ENCODE measurements at regions not wholly inside any gene's neighbourhood (a gene's known extent, or its start where the extent isn't known, plus 50 kb on each side); places are given as distances from the start of the nearest gene placed in this dataset.

DNA sequence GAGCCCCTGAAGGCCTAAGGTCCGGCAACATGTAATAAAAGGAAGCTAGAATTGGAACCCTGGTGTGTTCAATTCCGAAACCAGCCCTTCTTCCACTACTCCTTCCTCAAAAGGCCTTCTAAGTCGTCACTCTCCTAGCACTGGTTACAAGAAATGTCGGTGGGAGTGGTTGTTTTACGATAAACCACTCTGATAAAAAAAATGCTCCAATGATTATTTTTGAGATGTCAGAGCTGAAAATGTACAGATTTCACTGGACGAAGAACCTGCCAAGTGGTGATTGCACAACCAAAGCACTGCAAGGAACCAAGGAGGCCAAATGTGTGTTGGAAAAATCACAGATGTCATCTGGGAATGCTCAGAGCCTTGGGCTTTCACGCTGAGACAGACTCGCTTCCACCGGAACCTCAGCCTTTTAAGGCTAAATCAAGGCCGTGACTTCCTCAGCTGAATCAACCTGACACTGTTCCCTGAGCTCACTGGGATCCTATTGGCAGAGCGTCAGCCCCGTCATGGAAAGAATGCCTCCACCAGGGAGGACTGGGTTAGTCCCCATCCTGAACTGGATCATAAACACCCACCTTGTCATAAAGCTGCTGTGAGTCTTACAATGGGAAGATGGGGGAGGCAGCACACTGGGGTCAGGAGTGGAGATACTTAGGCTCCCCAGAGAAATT lies 108.1 kb upstream of the THBS1 start:
- no peak overlapping the region for H3K14ac ChIP-seq (ENCODE audit: insufficient read length)
- H4K5ac ChIP-seq (ENCODE audit: insufficient read length, low read depth, low read length): no peak overlapping the region
- no peak overlapping the region for H3K4me3 ChIP-seq (ENCODE audit: extremely low read depth in 1 of 4, insufficient read depth in 2 of 4, low read depth in 3 of 4, low read length in 4 of 4)
- DNase-seq (ENCODE audit: low read depth in 1 of 2, low spot score in 2 of 2): no peak
- no peak overlapping the region for H2BK20ac ChIP-seq (ENCODE audit: low read length)
- no peaks in the 10 kb centered on the region for H3K27me3 ChIP-seq (replicated peaks in 1 of 4; ENCODE audit: control insufficient read depth in 3 of 4, extremely low read depth in 1 of 4, insufficient read depth in 3 of 4, low read length in 3 of 4)
- no peak overlapping the region for H3K9ac ChIP-seq (replicated peaks in 1 of 4; ENCODE audit: extremely low read depth in 1 of 4, low read depth in 3 of 4, low read length in 3 of 4)
- POLR2A ChIA-PET (ENCODE audit: partially characterized antibody): interaction anchor here (2.0 kb wide), 1 partner anchor 108 kb away, joined by 5 read pairs; the partner anchor contains the start of gene THBS1
- no peaks in the 10 kb centered on the region for H3K4me1 ChIP-seq (replicated peaks in 1 of 4; ENCODE audit: control insufficient read depth in 3 of 4, insufficient read depth in 4 of 4, low read length in 3 of 4)
- no peak overlapping the region for H2AK5ac ChIP-seq (ENCODE audit: low read depth, low read length)
- 87% methylated on average over 12 of the region's 12 CpGs; no CpG with 5 or more reads in 1 of the 2 experiments for WGBS, 2 experiments (ENCODE audit: extremely low coverage in 1 of 2, insufficient coverage in 1 of 2, insufficient read length in 1 of 2, insufficient replicate concordance in 2 of 2, low coverage in 1 of 2, low lambda C conversion rate in 2 of 2, missing lambda C conversion rate in 1 of 2)
- H3K9me3 ChIP-seq (ENCODE audit: insufficient read depth in 2 of 2, low read depth in 1 of 2, low read length in 1 of 2): no peaks in the 10 kb centered on the region
- no peak overlapping the region for H4K8ac ChIP-seq (ENCODE audit: extremely low read depth, insufficient read depth, low read length)
- H2BK120ac ChIP-seq (replicated peaks; ENCODE audit: low read depth, low read length): no peak overlapping the region
- FAIRE-seq: no peak
- H3K4me2 ChIP-seq (ENCODE audit: insufficient read depth in 1 of 2, low read depth in 2 of 2, low read length in 2 of 2): no peak overlapping the region
- CTCF ChIA-PET (ENCODE audit: partially characterized antibody): interaction anchor here (0.6 to 0.8 kb wide), 2 partner anchors 10 to 159 kb away, joined by 3 read pairs; no protein-coding TSS in a partner anchor
- H2BK5ac ChIP-seq (ENCODE audit: low read depth, low read length): no peak overlapping the region
- no peak overlapping the region for H2BK15ac ChIP-seq (ENCODE audit: low read length)
- H3K23ac ChIP-seq (ENCODE audit: insufficient read length): no peak overlapping the region
- no peaks in the 10 kb centered on the region for H4K20me1 ChIP-seq (replicated peaks in 1 of 2; ENCODE audit: control insufficient read depth in 1 of 2, insufficient read depth in 2 of 2, low read length in 2 of 2)
- H3K18ac ChIP-seq (ENCODE audit: extremely low read depth, low read length): no peak overlapping the region
- H4K91ac ChIP-seq (replicated peaks; ENCODE audit: insufficient read length, low read length): no peak overlapping the region
- no peaks in the 10 kb centered on the region for H3K36me3 ChIP-seq (ENCODE audit: control insufficient read depth in 2 of 4, insufficient read depth in 4 of 4, low read length in 3 of 4)
- no peak overlapping the region for H3K56ac ChIP-seq (replicated peaks; ENCODE audit: insufficient read length, low read depth, low read length)
- H2BK12ac ChIP-seq (ENCODE audit: low read depth, low read length): no peak overlapping the region
- H2AFZ ChIP-seq (ENCODE audit: low read length): 0 out of 2 replicates have a peak overlapping the region, but pooled peaks have one; percentile 40
- no peaks in the 10 kb centered on the region for H3K23me2 ChIP-seq (ENCODE audit: low read depth, low read length)
- no peaks in the 10 kb centered on the region for H3K79me1 ChIP-seq (ENCODE audit: low read depth, low read length)
- no peak overlapping the region for H3K4ac ChIP-seq (replicated peaks; ENCODE audit: insufficient read length, low read depth, low read length)
- H3K79me2 ChIP-seq (ENCODE audit: control insufficient read depth in 1 of 2, insufficient read depth in 2 of 2, low read length in 2 of 2): no peaks in the 10 kb centered on the region
- no peak overlapping the region for H3K27ac ChIP-seq (ENCODE audit: low read depth, low read length)
- TF ChIP-seq EGR1 (IDR thresholded peaks at IDR 0.05; ENCODE audit: borderline replicate concordance, low read depth, low read length) (no peak), POU5F1 (IDR thresholded peaks at IDR 0.05; ENCODE audit: low read depth, low read length) (no peak), POLR2A (IDR thresholded peaks at IDR 0.05; ENCODE audit: control extremely low read depth in 1 of 2, low read depth in 2 of 2, low read length in 2 of 2) (no peak), MAFK (IDR thresholded peaks at IDR 0.05; ENCODE audit: low read depth, low read length) (no peak), NANOG (IDR thresholded peaks at IDR 0.05; ENCODE audit: insufficient read depth, low read depth, low read length, poor library complexity, severe bottlenecking) (no peak), ASH2L (IDR thresholded peaks at IDR 0.05; ENCODE audit: low read length) (no peak)
